OCI-M2 (cell line): ENCODE measurements at regions not wholly inside any gene's neighbourhood (a gene's known extent, or its start where the extent isn't known, plus 50 kb on each side); places are given as distances from the start of the nearest gene placed in this dataset.
"Not testable (repeated sequence)": the region's sequence is repeated elsewhere in the genome, so short reads cannot be mapped to it uniquely, and the experiment has no call there.

Source experiments
- DNase-seq: peaks from one replicate; lab custom pipeline; 2025; ENCODE audit not compliant: unreplicated experiment; lab: John Stamatoyannopoulos, UW

DNA sequence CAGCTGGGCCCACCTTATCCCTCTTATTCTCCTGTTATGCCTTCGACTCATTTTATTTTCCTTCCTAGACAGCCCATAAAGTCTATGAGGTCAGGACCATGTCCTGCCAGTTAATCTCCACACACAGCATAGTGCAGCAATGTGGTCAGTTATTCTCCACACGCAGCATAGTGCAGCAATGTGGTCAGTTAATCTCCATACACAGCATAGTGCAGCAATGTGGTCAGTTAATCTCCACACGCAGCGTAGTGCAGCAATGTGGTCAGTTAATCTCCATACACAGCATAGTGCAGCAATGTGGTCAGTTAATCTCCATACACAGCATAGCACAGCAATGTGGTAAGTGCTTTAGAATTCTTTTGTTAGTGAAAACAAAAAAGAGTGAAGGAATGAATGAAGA is 77.8 kb downstream of the TEX36 start:
- DNase-seq: peak; percentile 20

DNA sequence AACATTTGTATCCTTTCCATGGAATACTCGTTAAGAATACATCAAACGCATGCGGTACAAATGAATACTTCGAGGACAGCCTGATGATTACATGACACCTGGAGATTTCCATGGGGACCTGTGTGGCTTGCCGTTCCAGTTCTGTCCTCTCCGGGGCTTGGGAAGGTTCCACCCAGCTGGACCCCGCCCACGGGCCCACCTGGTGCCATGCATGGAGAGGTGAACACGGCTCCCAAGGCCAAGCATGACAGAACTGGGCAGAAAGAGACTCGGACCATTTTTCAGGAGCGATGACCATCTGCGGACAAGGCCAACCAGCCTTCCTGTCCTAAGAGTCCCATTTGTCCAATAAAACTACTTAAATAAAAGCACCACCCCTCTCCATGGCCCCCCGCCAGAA is 80.1 kb downstream of the TEX36 start:
- DNase-seq: no peak

DNA sequence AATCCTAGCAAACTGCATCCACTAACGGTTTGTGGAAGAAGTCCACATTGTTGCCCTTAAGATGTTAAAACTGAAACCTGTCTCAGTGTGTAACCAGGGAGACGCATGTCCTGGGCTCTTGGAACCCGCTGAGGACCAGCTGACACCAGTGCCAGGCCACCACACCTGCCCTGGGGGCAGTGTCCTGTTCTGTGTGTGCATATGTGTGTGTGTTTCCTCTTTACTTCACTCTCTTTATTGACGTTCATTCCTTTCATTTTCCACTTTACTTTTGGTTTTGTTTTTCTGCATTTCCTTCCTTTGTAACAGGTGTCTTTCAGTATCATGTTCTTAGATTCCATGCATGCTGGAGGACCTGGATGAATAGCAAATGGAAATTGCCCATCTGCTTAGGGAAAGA is 83.8 kb downstream of the TEX36 start:
- no peak for DNase-seq

DNA sequence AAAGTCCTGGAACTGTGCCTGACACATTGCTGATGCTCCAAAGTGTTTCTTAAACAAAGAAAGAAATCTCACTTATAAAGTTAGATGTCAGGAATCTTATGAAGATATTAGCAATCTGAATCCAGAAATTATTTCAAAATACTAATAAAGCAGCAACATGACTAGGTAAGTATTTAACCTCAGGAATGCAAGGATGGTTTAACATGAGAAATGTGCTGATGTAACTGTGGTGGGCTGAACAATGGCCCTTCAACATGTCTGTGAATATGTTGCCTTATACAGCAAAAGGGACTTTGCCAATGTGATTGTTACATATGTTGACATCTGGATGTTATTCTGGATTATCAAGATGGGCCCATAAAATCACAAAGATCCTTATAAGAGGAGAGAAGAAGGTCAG is 87.1 kb downstream of the TEX36 start:
- no peak for DNase-seq

DNA sequence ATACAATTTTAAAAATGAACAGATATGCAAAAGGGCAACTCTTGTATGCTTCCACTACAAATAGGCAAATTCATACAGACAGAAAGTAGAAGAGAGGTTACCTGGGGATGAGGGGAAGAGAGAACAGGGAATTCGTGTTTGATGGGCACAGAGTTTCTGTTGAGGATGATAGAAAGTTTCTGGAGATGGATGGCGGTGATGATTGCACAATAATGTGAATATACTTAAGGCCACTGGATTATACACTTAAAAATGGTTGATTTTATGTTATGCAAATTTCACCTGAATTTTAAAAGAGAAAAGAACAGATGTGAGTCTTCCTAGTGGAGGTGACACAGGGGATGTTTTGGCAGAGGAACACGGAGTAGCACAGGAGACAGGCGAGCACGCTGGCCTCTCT is 89.3 kb downstream of the TEX36 start:
- DNase-seq: no peak

DNA sequence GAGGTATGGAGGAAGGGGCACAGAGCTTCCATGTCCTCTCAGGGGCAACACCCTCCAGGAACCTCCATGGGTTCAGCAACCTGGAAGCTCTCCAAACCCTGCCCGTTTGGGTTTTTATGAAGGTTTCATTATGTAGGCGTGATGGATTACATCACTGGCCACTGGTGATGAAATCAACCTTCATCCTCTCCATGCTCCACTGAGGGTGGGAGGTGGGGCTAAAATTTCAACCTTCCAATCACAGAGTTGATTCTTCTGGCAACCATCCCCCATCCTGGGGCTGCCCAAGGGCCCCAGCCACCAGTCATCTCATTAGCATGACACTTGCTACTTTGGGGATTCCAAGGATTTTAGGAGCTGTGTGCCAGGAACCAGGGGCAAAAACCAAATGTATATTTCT is 90.1 kb downstream of the TEX36 start:
- no peak for DNase-seq

DNA sequence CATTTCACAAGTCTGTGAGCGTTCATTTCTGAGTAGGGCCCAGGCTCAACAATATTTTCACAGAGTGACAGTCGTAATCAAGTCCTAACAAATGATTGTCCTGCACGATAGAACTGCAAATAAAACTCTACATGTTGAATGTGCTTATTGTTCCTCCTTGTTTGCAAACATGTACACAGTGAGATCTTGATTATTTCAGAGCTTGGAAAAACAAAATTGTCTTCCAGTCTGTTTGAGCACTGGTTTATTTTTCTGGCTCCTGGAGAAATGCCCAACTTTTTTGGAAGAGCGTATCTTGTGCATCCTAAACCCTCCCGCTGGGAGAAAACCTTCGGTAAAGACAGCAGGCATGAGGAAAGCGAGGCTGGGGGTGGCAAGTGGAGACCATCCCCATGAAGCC is 91.1 kb downstream of the TEX36 start:
- no peak for DNase-seq

DNA sequence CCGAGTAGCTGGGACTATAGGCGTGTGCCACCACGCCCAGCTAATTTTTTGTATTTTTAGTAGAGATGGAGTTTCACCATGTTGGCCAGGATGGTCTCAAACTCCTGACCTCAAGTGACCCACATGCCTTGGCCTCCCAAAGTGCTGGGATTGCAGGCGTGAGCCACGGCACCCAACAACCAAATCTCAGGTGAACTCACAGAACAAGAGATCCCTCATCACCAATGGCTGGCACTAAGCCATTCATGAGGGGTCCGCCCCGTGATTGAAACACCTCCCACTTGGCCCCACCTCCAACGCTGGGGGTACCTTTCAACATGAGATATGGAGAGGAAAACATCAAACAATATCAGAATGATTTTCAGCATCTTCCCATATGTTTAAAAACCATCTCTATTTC is 94.2 kb downstream of the TEX36 start:
- not testable (repeated sequence) for DNase-seq

DNA sequence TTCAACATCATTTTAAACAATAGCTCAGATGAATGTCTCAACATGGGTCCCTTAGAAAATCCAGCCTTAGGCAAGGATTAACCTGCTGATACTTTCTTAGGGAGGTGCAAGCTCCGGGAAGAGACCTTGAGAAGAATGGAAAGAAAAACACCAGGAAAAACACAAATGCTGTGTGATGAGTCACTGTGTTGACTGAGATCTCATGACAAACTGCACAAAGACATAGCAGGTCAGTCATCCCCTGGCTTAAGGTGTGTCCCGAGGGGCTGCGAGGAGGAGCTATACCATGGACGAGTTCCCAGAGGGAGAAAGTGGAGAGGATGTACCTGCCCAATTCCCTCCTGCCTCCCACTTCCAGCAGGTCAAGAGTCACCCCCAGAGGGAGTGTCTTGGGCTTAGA is 98.0 kb downstream of the TEX36 start:
- DNase-seq: no peak

DNA sequence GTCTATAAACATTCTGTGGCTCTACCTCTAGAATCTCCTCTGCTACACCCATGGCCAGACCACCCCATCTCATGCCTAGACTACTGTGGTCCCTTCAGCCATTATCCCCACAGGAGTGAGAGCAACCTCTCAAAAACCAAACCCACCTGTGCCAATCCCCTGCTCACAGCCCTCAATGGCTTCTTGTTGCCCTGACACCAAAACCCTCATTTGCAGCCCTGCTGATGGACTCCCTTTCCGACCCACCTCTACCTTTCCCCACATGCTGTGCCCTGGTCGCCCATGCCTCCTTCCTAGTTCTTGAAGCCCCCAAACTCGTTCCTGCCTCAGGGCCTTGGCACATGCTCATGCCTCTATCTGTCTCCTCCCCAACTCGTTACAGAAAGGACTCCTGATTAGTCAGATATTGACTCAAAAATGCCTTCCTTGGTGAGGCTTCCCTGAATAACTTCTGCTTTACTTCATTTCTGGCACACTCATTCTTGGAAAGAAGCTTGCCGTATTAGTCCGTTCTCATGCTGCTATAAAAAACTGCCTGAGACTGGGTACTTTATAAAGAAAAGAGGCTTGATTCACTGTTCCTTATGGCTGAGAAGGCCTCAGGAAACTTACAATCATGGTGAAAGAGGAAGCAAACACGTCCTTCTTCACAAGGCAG is 104.2 kb downstream of the TEX36 start:
- DNase-seq: no peak

DNA sequence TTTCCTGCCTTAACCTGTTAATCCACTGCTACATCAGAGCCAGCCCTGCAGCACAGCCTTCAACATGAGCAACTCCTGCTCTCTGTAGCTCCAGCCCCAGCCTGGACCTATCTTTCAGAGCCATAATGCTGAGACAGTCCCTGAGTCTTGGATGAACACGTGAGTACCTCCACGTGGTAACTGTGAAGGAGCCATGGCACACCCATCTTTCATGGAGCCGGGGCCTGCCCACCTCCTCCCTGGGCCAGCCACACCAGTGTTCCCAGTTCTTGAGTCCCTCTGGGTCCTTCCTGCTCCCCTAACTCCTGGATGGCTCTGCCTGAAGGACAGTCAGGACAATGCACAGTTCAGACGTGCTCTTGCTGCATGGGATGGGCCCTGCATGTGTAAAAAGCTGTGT is 107.1 kb downstream of the TEX36 start:
- DNase-seq: no peak

DNA sequence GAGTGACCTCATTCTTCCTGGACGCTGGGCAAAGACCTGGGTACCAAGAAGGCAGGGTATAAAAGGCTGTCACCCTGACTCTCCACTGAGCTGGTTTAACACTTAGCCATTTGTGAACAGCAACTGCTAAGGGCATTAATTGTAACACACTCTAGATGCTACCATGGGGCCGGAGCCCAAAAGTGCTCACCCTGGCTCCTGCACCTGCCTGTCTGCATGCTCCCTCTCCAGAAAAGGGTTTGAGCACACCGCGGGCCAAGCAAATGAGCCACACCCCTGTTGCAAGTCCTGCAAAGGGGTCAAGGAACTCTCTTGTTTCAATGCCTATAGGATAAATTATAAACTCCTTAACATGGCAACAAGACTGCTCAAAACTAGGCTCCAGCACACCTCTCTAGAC is 114.8 kb downstream of the TEX36 start:
- DNase-seq: no peak

DNA sequence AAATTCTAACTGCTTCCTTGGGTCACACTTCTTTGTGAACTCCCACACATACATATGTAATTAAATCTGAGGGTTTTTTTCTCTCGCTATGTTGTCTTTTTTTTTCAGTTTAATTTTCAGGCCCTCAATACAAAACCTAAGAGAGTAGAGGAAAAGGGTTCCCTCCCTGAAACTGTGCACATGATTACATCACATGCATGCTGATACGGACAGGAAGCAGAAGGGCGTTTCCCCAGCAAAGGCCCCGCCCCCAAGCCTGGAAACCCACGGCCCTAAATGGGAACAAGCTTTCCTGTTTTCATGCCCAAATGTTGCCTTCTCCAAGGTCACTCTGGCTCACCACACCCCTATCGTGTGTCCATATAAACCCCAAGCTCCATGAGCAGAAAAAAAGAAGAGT is 115.4 kb downstream of the TEX36 start:
- DNase-seq: no peak

DNA sequence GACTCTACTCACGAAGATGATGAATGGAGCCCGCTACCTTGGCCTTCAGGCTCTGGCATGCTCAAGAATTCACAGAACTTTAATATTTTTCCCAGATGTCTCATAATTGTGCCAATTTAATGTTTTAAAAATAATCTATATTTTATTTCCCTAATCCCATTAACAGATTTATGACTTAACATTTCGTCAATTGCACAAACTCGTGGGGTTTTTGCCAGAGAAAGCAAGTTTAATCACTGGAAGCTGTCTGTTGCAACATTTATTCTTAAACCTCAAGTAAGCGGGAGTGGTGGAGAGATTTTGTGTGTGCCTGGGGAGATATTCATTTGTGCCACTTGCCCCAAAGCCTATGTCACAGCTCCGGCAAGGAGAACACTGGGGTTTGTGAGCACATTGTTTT is 117.9 kb downstream of the TEX36 start:
- DNase-seq: no peak

DNA sequence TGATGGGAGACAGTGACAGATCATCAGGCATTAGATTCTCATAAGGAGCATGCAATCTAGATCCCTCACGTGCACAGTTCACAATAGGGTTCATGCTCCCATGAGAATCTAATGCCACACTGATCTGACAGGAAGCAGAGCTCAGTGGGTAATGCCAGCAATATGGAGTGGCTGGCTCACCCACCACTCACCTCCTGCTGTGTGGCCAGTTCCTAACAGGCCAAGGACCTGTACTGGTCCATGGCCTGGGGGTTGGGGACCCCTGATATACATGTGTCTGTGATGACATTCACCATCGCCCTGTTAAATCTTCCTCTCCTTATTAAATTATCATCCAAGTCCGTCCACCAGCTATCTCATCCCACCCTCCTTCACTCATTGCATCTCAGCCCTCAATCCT is 118.4 kb downstream of the TEX36 start:
- DNase-seq: no peak

DNA sequence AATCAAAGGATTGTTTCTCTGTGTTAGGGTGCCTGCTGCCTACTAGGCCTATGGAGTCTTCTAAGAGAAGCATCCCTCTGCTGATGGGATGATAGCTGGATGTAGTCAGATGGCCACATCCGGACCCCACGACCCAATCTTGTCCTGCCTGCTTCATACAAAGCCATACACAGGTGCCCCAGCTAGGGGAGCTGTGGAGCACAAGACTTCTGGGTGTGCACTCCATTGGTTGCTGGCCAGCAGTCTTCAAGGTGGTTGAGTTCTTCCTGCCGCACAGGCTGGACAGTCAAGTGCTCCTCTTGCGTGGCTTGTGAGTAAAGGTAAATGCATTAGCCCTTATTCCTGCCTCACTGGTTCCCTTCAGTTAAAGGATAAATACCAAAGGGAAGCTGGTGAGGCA is 120.2 kb downstream of the TEX36 start:
- no peak for DNase-seq

DNA sequence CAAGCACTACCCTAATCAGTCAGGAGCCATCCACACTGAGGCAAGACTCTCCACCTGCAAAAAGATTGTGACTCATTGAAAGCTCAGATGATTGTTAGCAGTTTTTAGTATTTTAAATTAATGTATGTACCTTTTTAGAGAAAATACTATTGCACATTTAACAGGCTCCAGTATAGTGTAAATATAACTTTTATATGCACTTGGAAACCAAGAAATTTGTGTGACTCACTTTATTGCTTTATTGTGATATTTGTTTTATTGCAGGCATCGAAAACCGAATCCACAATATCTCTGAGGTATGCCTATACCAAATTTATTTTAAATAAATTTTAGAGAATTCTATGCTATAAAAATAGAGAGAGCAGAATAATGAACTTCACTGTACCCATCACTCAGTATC is 122.0 kb downstream of the TEX36 start:
- no peak for DNase-seq

DNA sequence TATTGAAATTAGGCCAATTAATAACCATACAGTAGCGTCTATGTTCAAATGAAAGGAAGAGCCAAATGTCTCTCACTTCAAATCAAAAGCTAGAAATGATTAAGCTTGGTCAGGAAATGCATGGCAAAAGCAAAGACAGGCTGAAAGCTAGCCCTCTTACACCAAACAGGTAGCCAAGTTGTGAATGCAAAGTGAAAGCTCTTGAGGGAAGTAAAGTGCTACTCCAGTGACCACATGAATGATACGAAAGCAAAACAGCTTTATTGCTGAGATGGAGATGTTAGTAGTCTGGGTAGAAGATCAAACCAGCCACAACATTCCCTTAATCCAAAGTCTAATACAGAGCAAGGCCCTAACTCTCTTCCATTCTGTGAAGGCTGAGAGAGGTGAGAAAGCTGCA is 123.8 kb downstream of the TEX36 start:
- DNase-seq: no peak

DNA sequence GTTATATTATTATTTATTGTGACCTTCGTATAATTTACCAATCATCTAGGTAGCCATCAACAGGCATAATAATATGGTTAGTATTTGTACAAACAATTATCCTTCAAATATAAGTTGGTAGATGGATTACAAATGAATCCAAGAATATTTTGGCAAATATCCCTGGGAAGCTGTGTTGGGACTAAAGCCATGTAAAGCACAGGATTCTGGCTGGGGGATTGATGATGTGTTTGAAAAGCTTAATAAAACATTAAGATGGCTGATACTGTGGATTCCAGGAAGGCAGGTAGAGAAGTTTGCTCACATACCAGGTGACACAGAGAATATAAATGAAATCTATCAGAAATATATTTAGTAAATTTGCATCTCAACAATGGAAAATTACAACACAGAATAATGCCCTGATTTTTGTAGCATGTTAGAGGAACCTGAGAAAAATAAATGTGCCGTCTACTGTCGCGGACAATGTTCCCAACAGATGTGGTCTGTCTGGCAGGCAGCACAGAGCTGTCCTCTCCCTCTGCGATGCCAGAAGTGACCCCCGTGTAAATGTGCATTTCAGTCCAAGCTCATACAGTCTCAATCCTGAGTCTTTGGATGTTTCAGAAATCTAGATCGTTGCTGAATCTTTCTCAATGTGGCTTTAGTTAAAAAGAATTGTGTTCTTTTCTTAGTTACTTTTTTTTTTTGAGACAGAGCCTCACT is 125.0 kb downstream of the TEX36 start:
- DNase-seq: no peak

DNA sequence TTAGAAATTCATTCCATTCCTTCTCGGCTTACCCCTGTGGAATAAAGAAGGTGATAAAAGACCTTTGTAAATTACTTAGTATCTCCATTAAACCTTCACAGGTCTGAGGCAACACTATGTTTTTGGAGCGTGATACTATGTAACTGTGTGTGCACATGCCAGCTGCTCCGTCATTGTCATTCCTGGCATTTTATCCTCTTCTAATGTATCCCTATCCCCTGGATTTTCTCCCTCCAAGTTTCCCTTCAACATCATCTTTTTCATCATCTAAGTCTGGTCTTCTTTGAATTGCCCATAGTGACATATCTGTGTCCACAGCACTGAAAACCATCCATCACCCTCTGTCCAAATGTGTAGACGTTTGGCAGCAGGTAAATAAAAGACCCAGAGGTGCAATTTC is 125.7 kb downstream of the TEX36 start:
- no peak for DNase-seq

DNA sequence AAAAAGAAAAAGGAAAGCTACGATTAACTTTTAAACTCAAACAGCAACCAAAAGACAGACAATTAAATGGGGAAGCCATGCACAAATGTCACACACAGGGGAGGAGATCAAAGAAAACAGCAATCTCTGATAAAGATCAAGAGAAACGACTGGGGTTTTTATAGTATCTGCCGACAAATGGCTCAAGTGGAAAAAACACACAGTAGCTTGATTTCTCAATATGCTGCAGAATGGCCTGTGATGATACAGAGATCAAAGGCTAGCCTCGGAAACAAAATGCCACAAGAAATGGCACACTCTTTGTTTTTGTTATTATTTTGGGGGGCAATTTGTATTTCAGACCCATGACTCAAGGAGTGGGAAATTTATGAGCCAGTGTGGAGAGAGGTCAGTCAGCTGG is 126.1 kb downstream of the TEX36 start:
- DNase-seq: no peak

DNA sequence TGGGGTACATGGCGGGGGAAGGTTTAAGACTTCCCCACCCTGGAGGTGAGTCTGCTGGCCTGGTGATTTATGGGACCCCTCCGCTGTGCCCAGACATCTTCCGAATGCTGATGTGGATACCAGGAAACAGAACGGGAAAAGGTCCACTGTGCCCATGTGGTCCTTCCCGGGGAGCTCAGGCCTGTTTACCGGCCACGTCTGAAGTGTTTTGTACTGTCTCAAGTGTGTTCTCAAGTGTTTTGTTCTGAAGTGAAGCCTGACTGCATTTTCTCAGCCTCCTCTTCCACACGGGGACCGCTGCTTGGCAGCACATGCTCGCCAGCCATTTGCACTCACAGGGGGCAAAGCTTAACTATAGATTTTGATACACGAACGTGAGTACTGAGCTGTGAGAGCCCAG is 127.2 kb downstream of the TEX36 start:
- no peak for DNase-seq

DNA sequence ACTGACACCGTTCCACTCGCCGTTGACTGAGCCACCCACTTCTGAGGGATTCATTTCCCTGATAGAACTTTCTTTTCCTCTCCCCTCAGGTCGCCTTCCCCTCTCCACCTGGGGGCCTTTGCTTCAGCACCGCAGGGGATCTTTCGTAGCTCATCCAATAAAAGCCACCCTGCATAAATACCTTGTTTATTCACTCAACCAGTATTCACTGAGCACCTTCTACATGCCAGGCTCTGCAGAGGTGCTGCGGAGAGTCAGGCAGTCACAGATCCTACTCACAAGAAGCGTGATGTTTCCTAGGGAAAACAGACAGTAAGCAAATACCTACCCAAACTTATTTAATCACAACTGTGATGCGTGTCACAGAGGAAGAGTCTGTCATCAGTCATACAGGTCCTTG is 127.7 kb downstream of the TEX36 start:
- DNase-seq: no peak
